ENCODE measurements at regions not wholly inside any gene's neighbourhood (a gene's known extent, or its start where the extent isn't known, plus 50 kb on each side); places are given as distances from the start of the nearest gene placed in this dataset.

DNA sequence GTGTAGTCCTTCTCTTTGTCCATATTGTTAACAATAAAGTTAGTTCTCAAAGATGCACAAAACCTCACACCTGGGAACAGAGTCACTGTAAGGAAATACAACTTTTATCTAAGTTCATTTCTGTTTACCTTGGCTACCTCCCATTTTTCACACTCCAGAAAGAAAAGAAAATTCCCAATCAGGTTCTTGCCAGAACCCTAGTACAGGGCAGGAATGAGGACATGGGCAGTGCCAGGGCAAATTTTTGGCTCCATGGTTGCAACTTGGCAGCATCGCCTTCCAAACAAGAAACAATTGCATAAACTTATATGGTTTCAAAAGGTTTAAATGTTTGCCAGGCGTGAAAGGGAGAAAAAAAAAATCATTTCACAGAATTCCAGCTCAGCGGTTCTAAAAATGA lies 296.3 kb upstream of the PRKD1 start:
- Mint-ChIP-seq H3K27me3 (ENCODE audit: low read depth, unreplicated experiment) (no peaks in the 10 kb centered on the region), H3K36me3 (ENCODE audit: low read depth, unreplicated experiment) (no peaks in the 10 kb centered on the region), H3K27ac (ENCODE audit: unreplicated experiment) (no peak overlapping the region), H3K4me3 (ENCODE audit: unreplicated experiment) (no peak overlapping the region), H3K9me3 (ENCODE audit: unreplicated experiment) (no peaks in the 10 kb centered on the region), H3K4me1 (ENCODE audit: low read depth, unreplicated experiment) (peaks cover 22% of the 10 kb centered on the region)
- Histone ChIP-seq H3K79me2 (ENCODE audit: insufficient read depth, low read length) (no peaks in the 10 kb centered on the region), H3K27ac (ENCODE audit: low read depth, low read length) (no peak overlapping the region), H3K36me3 (ENCODE audit: insufficient read depth, low read length) (no peaks in the 10 kb centered on the region), H3K4me1 (ENCODE audit: insufficient read depth, low read length) (peaks cover 21% of the 10 kb centered on the region), H3K4me3 (ENCODE audit: insufficient read depth, low read depth, low read length) (no peak overlapping the region), H3K27me3 (ENCODE audit: insufficient read depth, low read length) (no peaks in the 10 kb centered on the region), H2AFZ (ENCODE audit: low read depth, low read length) (no peak overlapping the region), H4K20me1 (ENCODE audit: insufficient read depth, low read length) (no peaks in the 10 kb centered on the region), H3K4me2 (ENCODE audit: low read length) (peak overlapping the region; percentile 50), H3K9ac (ENCODE audit: low read length) (no peak overlapping the region), H3K9me3 (ENCODE audit: insufficient read depth, low read depth, low read length) (no peaks in the 10 kb centered on the region)
- FAIRE-seq (no peak), DNase-seq (ENCODE audit: low read depth) (no peak)
- TF ChIP-seq, protein P1, sequence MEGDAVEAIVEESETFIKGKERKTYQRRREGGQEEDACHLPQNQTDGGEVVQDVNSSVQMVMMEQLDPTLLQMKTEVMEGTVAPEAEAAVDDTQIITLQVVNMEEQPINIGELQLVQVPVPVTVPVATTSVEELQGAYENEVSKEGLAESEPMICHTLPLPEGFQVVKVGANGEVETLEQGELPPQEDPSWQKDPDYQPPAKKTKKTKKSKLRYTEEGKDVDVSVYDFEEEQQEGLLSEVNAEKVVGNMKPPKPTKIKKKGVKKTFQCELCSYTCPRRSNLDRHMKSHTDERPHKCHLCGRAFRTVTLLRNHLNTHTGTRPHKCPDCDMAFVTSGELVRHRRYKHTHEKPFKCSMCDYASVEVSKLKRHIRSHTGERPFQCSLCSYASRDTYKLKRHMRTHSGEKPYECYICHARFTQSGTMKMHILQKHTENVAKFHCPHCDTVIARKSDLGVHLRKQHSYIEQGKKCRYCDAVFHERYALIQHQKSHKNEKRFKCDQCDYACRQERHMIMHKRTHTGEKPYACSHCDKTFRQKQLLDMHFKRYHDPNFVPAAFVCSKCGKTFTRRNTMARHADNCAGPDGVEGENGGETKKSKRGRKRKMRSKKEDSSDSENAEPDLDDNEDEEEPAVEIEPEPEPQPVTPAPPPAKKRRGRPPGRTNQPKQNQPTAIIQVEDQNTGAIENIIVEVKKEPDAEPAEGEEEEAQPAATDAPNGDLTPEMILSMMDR (IDR thresholded peaks at IDR 0.05; ENCODE audit: insufficient read depth, low read depth, low read length), result no peak
- TF ChIP-seq EZH2 (IDR thresholded peaks at IDR 0.05; ENCODE audit: insufficient read depth, low read length), result no peak

DNA sequence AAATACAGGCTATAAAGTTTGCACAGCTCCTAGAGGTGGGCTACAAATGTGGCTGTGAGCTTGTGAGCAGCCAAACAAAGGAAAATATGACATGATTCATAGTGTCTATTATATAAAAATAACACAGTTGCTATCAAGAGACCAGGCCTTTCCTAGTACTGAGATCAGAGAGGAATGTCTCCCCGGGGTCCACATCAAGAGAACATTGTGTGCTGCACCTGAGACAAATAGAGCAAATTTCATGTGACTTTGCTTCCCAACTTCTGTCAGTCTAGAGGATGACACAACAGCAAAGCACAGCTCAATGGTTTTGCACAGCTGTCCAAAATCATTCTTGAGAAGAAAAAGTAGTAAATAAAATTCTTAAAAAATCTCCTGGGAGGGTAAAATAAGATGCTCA lies 297.5 kb upstream of the PRKD1 start:
- TF ChIP-seq, protein P1 (IDR thresholded peaks at IDR 0.05; ENCODE audit: insufficient read depth, low read depth, low read length), result no peak
- no peak for TF ChIP-seq EZH2 (IDR thresholded peaks at IDR 0.05; ENCODE audit: insufficient read depth, low read length)

DNA sequence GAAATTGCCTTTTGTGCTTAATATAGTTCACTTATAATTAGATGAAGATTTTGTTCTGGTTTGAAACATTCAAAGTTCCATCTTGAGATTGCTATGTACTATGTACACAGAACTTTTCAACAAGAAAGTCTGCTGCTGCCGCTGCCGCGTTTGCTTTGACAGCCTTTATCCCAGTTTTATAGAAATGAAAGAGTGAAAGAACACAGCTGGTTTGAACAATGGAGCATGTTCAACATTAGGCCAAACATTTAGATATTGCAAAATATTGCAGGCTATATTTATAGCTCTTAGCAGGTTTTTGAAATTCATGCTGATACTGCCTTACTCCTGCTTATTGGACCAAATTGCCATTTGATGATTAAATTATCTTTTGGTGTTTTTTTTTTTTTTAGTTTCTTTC lies 299.8 kb upstream of the PRKD1 start:
- no peaks in the 10 kb centered on the region for H3K9me3 Mint-ChIP-seq (ENCODE audit: unreplicated experiment)
- FAIRE-seq (no peak), DNase-seq (ENCODE audit: low read depth) (no peak)
- no peaks in the 10 kb centered on the region for H3K36me3 ChIP-seq (ENCODE audit: insufficient read depth, low read length)
- no peaks in the 10 kb centered on the region for H3K36me3 Mint-ChIP-seq (ENCODE audit: low read depth, unreplicated experiment)
- H3K27me3 Mint-ChIP-seq (ENCODE audit: low read depth, unreplicated experiment), result no peaks in the 10 kb centered on the region
- no peak overlapping the region for H3K4me3 Mint-ChIP-seq (ENCODE audit: unreplicated experiment)
- peaks cover 15% of the 10 kb centered on the region for H3K4me1 Mint-ChIP-seq (ENCODE audit: low read depth, unreplicated experiment)
- no peak overlapping the region for H3K9ac ChIP-seq (ENCODE audit: low read length)
- H3K9me3 ChIP-seq (ENCODE audit: insufficient read depth, low read depth, low read length), result no peaks in the 10 kb centered on the region
- TF ChIP-seq, protein P1 (IDR thresholded peaks at IDR 0.05; ENCODE audit: insufficient read depth, low read depth, low read length), result no peak
- TF ChIP-seq EZH2 (IDR thresholded peaks at IDR 0.05; ENCODE audit: insufficient read depth, low read length), result no peak
- no peaks in the 10 kb centered on the region for H3K79me2 ChIP-seq (ENCODE audit: insufficient read depth, low read length)
- peak overlapping the region; percentile 7 for H3K27ac Mint-ChIP-seq (ENCODE audit: unreplicated experiment)
- H3K27ac ChIP-seq (ENCODE audit: low read depth, low read length), result no peak overlapping the region
- no peaks in the 10 kb centered on the region for H3K27me3 ChIP-seq (ENCODE audit: insufficient read depth, low read length)
- no peaks in the 10 kb centered on the region for H4K20me1 ChIP-seq (ENCODE audit: insufficient read depth, low read length)
- peaks cover 21% of the 10 kb centered on the region for H3K4me1 ChIP-seq (ENCODE audit: insufficient read depth, low read length)
- no peak overlapping the region for H3K4me3 ChIP-seq (ENCODE audit: insufficient read depth, low read depth, low read length)
- no peak overlapping the region for H2AFZ ChIP-seq (ENCODE audit: low read depth, low read length)
- H3K4me2 ChIP-seq (ENCODE audit: low read length), result peak overlapping the region; percentile 9

More for the DNA sequence above, 297.5 kb upstream of the PRKD1 start:
- H3K9ac ChIP-seq (ENCODE audit: low read length), result no peak overlapping the region
- H3K27me3 ChIP-seq (ENCODE audit: insufficient read depth, low read length), result no peaks in the 10 kb centered on the region
- H3K27ac ChIP-seq (ENCODE audit: low read depth, low read length), result no peak overlapping the region
- FAIRE-seq (no peak), DNase-seq (ENCODE audit: low read depth) (no peak)
- H3K4me2 ChIP-seq (ENCODE audit: low read length), result no peak overlapping the region
- Mint-ChIP-seq H3K4me3 (ENCODE audit: unreplicated experiment) (no peak overlapping the region), H3K9me3 (ENCODE audit: unreplicated experiment) (no peaks in the 10 kb centered on the region), H3K27me3 (ENCODE audit: low read depth, unreplicated experiment) (no peaks in the 10 kb centered on the region), H3K27ac (ENCODE audit: unreplicated experiment) (no peak overlapping the region), H3K4me1 (ENCODE audit: low read depth, unreplicated experiment) (peaks cover 22% of the 10 kb centered on the region), H3K36me3 (ENCODE audit: low read depth, unreplicated experiment) (no peaks in the 10 kb centered on the region)
- no peaks in the 10 kb centered on the region for H3K9me3 ChIP-seq (ENCODE audit: insufficient read depth, low read depth, low read length)
- H3K4me3 ChIP-seq (ENCODE audit: insufficient read depth, low read depth, low read length), result no peak overlapping the region
- no peaks in the 10 kb centered on the region for H4K20me1 ChIP-seq (ENCODE audit: insufficient read depth, low read length)
- H2AFZ ChIP-seq (ENCODE audit: low read depth, low read length), result no peak overlapping the region
- H3K36me3 ChIP-seq (ENCODE audit: insufficient read depth, low read length), result no peaks in the 10 kb centered on the region
- peaks cover 21% of the 10 kb centered on the region for H3K4me1 ChIP-seq (ENCODE audit: insufficient read depth, low read length)
- H3K79me2 ChIP-seq (ENCODE audit: insufficient read depth, low read length), result no peaks in the 10 kb centered on the region

Measured in astrocyte (in vitro differentiated cells and primary cell).